ENCODE measurements at regions not wholly inside any gene's neighbourhood (a gene's known extent, or its start where the extent isn't known, plus 50 kb on each side); places are given as distances from the start of the nearest gene placed in this dataset.

DNA sequence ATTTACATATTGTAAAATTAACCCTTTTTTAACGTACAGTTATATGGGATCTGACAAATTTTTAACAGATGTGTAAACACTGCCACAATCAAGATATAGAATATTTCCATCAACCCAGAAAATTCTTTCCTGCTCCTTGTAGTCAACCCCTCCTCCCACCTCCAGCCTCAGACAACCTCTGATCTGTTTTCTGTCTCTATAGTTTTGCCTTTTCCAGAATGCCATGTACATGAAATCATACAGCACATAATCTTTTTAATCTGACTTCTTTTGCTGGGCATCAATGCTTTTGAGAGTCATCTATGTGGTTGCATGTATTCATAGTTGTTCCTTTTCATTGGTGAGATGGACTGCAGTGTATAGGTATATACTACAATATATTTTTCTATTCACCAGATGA is 153.0 kb downstream of the SMAD6 start:
- Histone ChIP-seq H3K9me3 (no peaks in the 10 kb centered on the region), H3K27me3 (no peaks in the 10 kb centered on the region), H3K36me3 (no peaks in the 10 kb centered on the region), H3K4me3 (ENCODE audit: low read depth, low read length) (no peak overlapping the region), H3K4me1 (peaks cover 10% of the 10 kb centered on the region)
- TF ChIP-seq, protein P1, sequence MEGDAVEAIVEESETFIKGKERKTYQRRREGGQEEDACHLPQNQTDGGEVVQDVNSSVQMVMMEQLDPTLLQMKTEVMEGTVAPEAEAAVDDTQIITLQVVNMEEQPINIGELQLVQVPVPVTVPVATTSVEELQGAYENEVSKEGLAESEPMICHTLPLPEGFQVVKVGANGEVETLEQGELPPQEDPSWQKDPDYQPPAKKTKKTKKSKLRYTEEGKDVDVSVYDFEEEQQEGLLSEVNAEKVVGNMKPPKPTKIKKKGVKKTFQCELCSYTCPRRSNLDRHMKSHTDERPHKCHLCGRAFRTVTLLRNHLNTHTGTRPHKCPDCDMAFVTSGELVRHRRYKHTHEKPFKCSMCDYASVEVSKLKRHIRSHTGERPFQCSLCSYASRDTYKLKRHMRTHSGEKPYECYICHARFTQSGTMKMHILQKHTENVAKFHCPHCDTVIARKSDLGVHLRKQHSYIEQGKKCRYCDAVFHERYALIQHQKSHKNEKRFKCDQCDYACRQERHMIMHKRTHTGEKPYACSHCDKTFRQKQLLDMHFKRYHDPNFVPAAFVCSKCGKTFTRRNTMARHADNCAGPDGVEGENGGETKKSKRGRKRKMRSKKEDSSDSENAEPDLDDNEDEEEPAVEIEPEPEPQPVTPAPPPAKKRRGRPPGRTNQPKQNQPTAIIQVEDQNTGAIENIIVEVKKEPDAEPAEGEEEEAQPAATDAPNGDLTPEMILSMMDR (IDR thresholded peaks at IDR 0.05; ENCODE audit: low read depth, low read length), result no peak
- DNase-seq, result no peak

DNA sequence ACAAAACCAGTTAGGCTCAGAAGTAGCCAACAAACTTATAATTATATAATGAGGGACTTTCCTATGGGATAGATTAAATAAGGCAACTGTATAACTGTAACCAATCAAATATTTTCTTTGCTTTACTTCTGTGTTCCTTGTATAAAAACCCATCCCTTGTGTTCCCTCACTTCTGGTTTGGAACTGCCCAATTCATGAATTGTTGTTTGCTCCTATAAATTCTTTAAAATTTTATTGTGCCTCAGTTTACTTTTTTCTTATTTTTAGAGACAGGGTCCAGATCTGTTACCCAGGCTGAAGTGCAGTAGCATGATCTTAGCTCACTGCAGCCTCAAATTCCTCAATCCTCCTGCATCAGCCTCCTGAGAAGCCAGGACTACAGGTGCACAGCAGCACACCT is 155.7 kb downstream of the SMAD6 start:
- no peaks in the 10 kb centered on the region for H3K27me3 ChIP-seq
- TF ChIP-seq, protein P1 (IDR thresholded peaks at IDR 0.05; ENCODE audit: low read depth, low read length), result no peak
- H3K4me3 ChIP-seq (ENCODE audit: low read depth, low read length), result no peak overlapping the region
- no peak for DNase-seq
- no peaks in the 10 kb centered on the region for H3K9me3 ChIP-seq
- no peaks in the 10 kb centered on the region for H3K36me3 ChIP-seq
- H3K4me1 ChIP-seq, result no peaks in the 10 kb centered on the region

DNA sequence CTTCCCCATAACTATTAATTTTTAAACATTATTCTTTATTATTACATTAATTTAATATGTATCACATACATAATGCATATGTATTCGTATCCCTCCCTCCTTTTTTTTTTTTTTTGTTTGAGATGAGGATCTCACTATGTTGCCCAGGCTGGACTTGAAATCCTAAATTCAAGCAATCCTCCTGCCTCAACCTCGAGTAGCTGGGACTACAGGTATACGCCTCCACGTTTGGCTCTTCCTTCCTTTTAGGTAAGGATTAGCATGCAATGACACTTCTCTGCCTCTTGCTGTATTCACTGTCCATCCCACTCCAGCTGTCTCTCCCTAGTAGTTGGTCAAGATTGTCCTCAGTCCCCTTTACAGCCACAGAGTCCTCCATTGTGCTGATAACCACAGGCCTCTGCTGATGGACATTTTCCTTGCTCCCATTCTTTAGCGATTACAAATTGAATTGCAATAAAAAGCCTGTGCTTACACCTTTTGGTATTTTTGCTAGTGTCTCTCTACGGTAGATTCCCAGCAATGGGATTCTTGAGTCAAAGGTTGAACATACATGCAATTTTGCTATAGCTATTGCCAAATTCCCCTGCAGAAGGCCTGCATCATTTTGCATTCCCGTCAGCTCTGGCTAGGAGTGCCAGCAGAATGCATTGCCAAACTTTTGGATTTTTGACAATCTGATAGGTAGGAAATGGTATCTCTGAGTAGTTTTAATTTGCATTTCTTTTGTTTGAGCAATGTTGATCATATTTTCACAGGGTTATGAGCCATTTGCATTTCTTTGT is 156.6 kb downstream of the SMAD6 start:
- no peak overlapping the region for H3K4me3 ChIP-seq (ENCODE audit: low read depth, low read length)
- H3K4me1 ChIP-seq, result no peaks in the 10 kb centered on the region
- no peak for DNase-seq
- no peaks in the 10 kb centered on the region for H3K9me3 ChIP-seq
- TF ChIP-seq, protein P1 (IDR thresholded peaks at IDR 0.05; ENCODE audit: low read depth, low read length), result no peak
- H3K27me3 ChIP-seq, result no peaks in the 10 kb centered on the region
- no peaks in the 10 kb centered on the region for H3K36me3 ChIP-seq

DNA sequence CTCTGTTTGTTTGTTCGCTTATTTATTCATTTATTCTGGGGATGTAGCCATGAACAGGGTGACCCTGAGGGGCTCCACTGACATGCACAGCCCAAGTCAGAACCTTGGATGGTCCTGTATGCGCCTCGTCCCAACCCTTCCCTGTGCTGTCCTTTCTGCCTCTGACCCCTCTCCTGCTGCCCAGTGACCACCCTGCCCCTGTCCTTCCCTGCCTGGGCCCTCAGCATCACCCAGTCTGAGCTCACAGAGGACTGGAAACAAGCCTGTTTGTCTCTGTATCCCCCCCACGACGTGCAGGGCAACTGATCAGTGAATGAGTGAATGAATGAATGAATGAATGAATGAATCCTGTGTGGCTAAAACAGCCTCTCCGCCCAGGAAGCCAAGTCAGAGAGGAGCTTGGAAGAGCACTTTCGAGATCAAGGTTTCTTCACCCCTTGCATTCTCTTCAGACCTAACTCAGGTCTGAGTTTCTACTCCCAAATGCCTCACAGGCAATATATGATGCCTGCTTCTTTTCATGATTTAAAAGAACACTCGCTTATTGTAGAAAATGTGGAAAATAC is 157.7 kb downstream of the SMAD6 start:
- no peaks in the 10 kb centered on the region for H3K36me3 ChIP-seq
- TF ChIP-seq, protein P1 (IDR thresholded peaks at IDR 0.05; ENCODE audit: low read depth, low read length), result no peak
- no peaks in the 10 kb centered on the region for H3K27me3 ChIP-seq
- no peaks in the 10 kb centered on the region for H3K9me3 ChIP-seq
- no peaks in the 10 kb centered on the region for H3K4me1 ChIP-seq
- H3K4me3 ChIP-seq (ENCODE audit: low read depth, low read length), result no peak overlapping the region
- DNase-seq, result no peak

DNA sequence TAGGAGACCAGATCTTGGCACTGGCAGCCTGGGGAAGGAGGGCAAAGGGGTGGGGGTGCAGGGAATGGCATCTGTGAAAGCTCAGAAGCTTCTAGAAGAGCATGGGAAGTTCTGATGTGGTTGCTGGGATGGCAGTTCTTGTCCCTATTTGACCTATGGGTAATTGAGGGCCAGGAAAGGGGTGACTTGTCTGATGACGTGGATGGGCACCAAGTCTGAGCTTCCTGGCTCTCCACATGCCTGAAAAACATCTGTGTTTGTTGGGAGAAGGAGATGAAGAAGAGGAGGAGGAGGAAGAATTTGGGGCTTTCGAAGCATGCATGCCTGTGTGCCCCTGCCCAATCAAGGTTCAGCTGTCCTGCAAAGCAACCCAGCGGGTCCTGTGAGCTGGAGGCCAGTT is 158.8 kb downstream of the SMAD6 start:
- H3K4me3 ChIP-seq (ENCODE audit: low read depth, low read length), result no peak overlapping the region
- no peaks in the 10 kb centered on the region for H3K36me3 ChIP-seq
- DNase-seq, result no peak
- H3K9me3 ChIP-seq, result no peaks in the 10 kb centered on the region
- H3K27me3 ChIP-seq, result no peaks in the 10 kb centered on the region
- no peaks in the 10 kb centered on the region for H3K4me1 ChIP-seq
- TF ChIP-seq, protein P1 (IDR thresholded peaks at IDR 0.05; ENCODE audit: low read depth, low read length), result no peak

Measured in BE2C (cell line).